DOHH2 (cell line): ENCODE measurements at regions not wholly inside any gene's neighbourhood (a gene's known extent, or its start where the extent isn't known, plus 50 kb on each side); places are given as distances from the start of the nearest gene placed in this dataset.

ENCODE experiments used
- EZH2phosphoT487 ChIP-seq: fragments of 200-600 bp; sonication (generic); IDR thresholded peaks from 2 replicates; pipeline ENCODE4 v1.6.1; 2017; ENCODE audit warnings: borderline replicate concordance, mild to moderate bottlenecking, antibody characterized with exemption, low read length, moderate library complexity, mixed read lengths
- TF ChIP-seq, protein P1 (sequence below): fragments of 200-600 bp; sonication (generic); IDR thresholded peaks from one replicate; pipeline ENCODE4 v1.5.1; 2014; ENCODE audit warnings: antibody characterized with exemption, mild to moderate bottlenecking, low read depth, low read length; ENCODE audit not compliant: poor library complexity, severe bottlenecking

DNA sequence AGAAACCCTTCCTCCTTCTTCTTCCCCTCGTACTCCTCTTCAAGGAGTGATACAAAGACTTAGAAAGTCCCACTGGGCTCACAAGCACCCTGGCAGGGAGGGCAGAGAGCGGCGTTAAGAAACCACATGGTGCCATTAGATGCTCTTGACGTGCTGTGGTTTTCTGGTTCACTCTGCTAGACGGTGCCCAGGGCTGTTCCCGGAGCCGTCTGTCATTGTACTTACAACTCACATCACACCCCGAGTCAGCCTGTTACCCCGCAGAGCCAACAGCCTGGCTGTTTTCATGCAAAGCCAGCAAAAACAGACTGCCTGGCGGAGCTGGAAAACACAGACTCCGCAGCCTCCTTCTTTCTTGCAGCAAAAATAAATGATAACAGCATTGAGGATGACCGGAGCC is 232.6 kb upstream of the TBX3 start:
- TF ChIP-seq EZH2phosphoT487: no peak
- TF ChIP-seq, protein P1, sequence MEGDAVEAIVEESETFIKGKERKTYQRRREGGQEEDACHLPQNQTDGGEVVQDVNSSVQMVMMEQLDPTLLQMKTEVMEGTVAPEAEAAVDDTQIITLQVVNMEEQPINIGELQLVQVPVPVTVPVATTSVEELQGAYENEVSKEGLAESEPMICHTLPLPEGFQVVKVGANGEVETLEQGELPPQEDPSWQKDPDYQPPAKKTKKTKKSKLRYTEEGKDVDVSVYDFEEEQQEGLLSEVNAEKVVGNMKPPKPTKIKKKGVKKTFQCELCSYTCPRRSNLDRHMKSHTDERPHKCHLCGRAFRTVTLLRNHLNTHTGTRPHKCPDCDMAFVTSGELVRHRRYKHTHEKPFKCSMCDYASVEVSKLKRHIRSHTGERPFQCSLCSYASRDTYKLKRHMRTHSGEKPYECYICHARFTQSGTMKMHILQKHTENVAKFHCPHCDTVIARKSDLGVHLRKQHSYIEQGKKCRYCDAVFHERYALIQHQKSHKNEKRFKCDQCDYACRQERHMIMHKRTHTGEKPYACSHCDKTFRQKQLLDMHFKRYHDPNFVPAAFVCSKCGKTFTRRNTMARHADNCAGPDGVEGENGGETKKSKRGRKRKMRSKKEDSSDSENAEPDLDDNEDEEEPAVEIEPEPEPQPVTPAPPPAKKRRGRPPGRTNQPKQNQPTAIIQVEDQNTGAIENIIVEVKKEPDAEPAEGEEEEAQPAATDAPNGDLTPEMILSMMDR: no peak
